Endodermal cell (in vitro differentiated cells): ENCODE measurements at regions not wholly inside any gene's neighbourhood (a gene's known extent, or its start where the extent isn't known, plus 50 kb on each side); places are given as distances from the start of the nearest gene placed in this dataset.

ENCODE experiments used
- DNase-seq: peaks from one replicate; pipeline ENCODE4 v3.0.0-alpha.2; 2017
- H3K27ac ChIP-seq: 2 replicates; pipeline ENCODE4 v1.5.1; 2013; ENCODE audit warnings: mild to moderate bottlenecking, low read depth, low read length, moderate library complexity
- H3K27me3 ChIP-seq: 2 replicates; pipeline ENCODE4 v1.6.1; 2013; ENCODE audit warnings: mild to moderate bottlenecking, low read length, moderate library complexity; ENCODE audit not compliant: insufficient read depth, control insufficient read depth, poor library complexity, severe bottlenecking
- H3K36me3 ChIP-seq: 2 replicates; pipeline ENCODE4 v1.7.0; 2013; ENCODE audit warnings: mild to moderate bottlenecking, low read length, moderate library complexity; ENCODE audit not compliant: control insufficient read depth, insufficient read depth
- H3K4me1 ChIP-seq: one replicate; pipeline ENCODE4 v1.7.0; 2013; ENCODE audit warnings: low read length; ENCODE audit not compliant: control insufficient read depth, insufficient read depth
- H3K4me3 ChIP-seq: 2 replicates; pipeline ENCODE4 v1.5.1; 2013; ENCODE audit warnings: mild to moderate bottlenecking, low read length, moderate library complexity
- H3K9ac ChIP-seq: 2 replicates; pipeline ENCODE4 v1.6.1; 2013; ENCODE audit warnings: mild to moderate bottlenecking, low read length, moderate library complexity; ENCODE audit not compliant: poor library complexity, severe bottlenecking; ENCODE audit errors: extremely low read depth
- H3K9me3 ChIP-seq: 2 replicates; pipeline ENCODE4 v1.6.1; 2013; ENCODE audit warnings: mild to moderate bottlenecking, low read length, moderate library complexity; ENCODE audit not compliant: control insufficient read depth
- H3K27ac Mint-ChIP-seq: 2 replicates; pipeline ENCODE4 v1.8.0; 2020; ENCODE audit warnings: mixed read lengths
- H3K27me3 Mint-ChIP-seq: 2 replicates; pipeline ENCODE4 v1.8.0; 2021; ENCODE audit warnings: mild to moderate bottlenecking, mixed read lengths; ENCODE audit not compliant: insufficient read depth
- H3K36me3 Mint-ChIP-seq: 2 replicates; pipeline ENCODE4 v1.8.0; 2020; ENCODE audit warnings: low read depth, mixed read lengths
- H3K4me1 Mint-ChIP-seq: 2 replicates; pipeline ENCODE4 v1.8.0; 2020; ENCODE audit warnings: mixed read lengths
- H3K4me3 Mint-ChIP-seq: 2 replicates; pipeline ENCODE4 v1.8.0; 2020; ENCODE audit warnings: mild to moderate bottlenecking, moderate library complexity, mixed read lengths
- H3K9me3 Mint-ChIP-seq: 2 replicates; pipeline ENCODE4 v1.8.0; 2020; ENCODE audit warnings: mild to moderate bottlenecking, mixed read lengths
- CTCF ChIP-seq: fragments of 200-600 bp; sonication (generic); conservative IDR thresholded peaks from 2 replicates; pipeline ENCODE4 v1.5.0; 2021; ENCODE audit warnings: antibody characterized with exemption, mild to moderate bottlenecking
- WGBS, 2 experiments: methylation state at CpG; one replicate each; pipeline versions ENCODE4 v1.1.5 to v1.1.7; 2013; ENCODE audit warnings: missing lambda C conversion rate in 2 of 2, mixed read lengths in 1 of 2; ENCODE audit not compliant: insufficient coverage in 1 of 2, insufficient read length in 1 of 2; 5-methylcytosine and 5-hydroxymethylcytosine counted together

GRCh38 chr10:91024541-91024940 is 103.7 kb upstream of the ANKRD1 start:
- H3K9me3 ChIP-seq, result no peaks in the 10 kb centered on the region
- H3K36me3 ChIP-seq, result no peaks in the 10 kb centered on the region
- peaks cover 38% of the 10 kb centered on the region for H3K27me3 Mint-ChIP-seq
- H3K4me3 Mint-ChIP-seq, result no peak overlapping the region
- H3K27ac ChIP-seq, result no peak overlapping the region
- H3K4me1 Mint-ChIP-seq, result no peaks in the 10 kb centered on the region
- no peak overlapping the region for H3K9ac ChIP-seq
- WGBS, 2 experiments, result 89 to 91% methylated on average over 2 to 3 of the region's 3 CpGs
- no peaks in the 10 kb centered on the region for H3K36me3 Mint-ChIP-seq
- no peak overlapping the region for H3K27ac Mint-ChIP-seq
- peaks cover 2% of the 10 kb centered on the region for H3K9me3 Mint-ChIP-seq
- no peaks in the 10 kb centered on the region for H3K4me1 ChIP-seq
- TF ChIP-seq CTCF, result no peak
- no peak for DNase-seq
- H3K4me3 ChIP-seq, result no peak overlapping the region
- H3K27me3 ChIP-seq, result peaks cover 6% of the 10 kb centered on the region

GRCh38 chr10:91032611-91033206 is 111.8 kb upstream of the ANKRD1 start:
- Histone ChIP-seq H3K9me3 (no peaks in the 10 kb centered on the region), H3K36me3 (no peaks in the 10 kb centered on the region), H3K4me1 (no peaks in the 10 kb centered on the region), H3K27ac (peak overlapping the region; percentile 86), H3K27me3 (no peaks in the 10 kb centered on the region), H3K4me3 (no peak overlapping the region), H3K9ac (no peak overlapping the region)
- H3K4me3 Mint-ChIP-seq, result no peak overlapping the region
- no peaks in the 10 kb centered on the region for H3K36me3 Mint-ChIP-seq
- H3K9me3 Mint-ChIP-seq, result peaks cover 2% of the 10 kb centered on the region
- H3K4me1 Mint-ChIP-seq, result peaks cover 1% of the 10 kb centered on the region
- H3K27ac Mint-ChIP-seq, result no peak overlapping the region
- no peak for DNase-seq
- TF ChIP-seq CTCF, result no peak
- 85 to 86% methylated on average over 3 to 5 of the region's 5 CpGs for WGBS, 2 experiments
- H3K27me3 Mint-ChIP-seq, result peaks cover 12% of the 10 kb centered on the region

DNA sequence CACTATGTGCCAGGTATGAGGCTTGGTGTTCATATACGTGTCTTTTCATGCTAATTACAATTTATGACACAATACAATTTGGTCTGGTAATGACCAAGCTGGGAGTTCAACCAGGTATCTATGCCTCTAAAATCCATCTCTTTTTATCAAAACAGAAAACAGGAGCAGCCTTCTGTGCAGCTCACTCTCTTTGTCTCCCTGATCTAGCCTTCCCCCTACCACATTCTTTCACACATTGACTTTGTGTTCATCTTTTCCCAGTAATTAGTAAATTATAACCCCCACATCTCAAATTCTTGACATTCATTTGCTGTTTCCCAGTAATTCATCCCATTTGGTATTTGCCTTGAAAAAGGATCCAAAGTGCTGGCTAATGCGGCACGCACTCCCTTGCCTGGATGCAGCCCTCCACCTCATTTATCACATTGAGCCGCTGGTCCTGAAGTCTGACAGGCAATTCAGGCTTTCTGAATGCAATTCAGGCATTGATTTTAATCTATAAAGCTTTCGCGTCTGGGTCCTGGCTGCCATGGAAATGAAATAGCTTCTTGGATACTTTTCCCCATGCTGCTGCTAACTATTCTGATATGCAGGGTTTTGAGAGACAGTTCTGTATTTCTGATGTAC is 112.5 kb upstream of the ANKRD1 start:
- Histone ChIP-seq H3K27ac (peak overlapping the region; percentile 86), H3K9me3 (no peaks in the 10 kb centered on the region), H3K4me1 (no peaks in the 10 kb centered on the region), H3K4me3 (no peak overlapping the region), H3K36me3 (no peaks in the 10 kb centered on the region), H3K27me3 (no peaks in the 10 kb centered on the region), H3K9ac (no peak overlapping the region)
- no peak for DNase-seq
- peaks cover 1% of the 10 kb centered on the region for H3K4me1 Mint-ChIP-seq
- H3K36me3 Mint-ChIP-seq, result no peaks in the 10 kb centered on the region
- no peak overlapping the region for H3K4me3 Mint-ChIP-seq
- H3K27me3 Mint-ChIP-seq, result peaks cover 9% of the 10 kb centered on the region
- TF ChIP-seq CTCF, result no peak
- H3K27ac Mint-ChIP-seq, result no peak overlapping the region
- 79 to 94% methylated on average over 6 of the region's 6 CpGs for WGBS, 2 experiments
- no peaks in the 10 kb centered on the region for H3K9me3 Mint-ChIP-seq
